ENCODE measurements at regions not wholly inside any gene's neighbourhood (a gene's known extent, or its start where the extent isn't known, plus 50 kb on each side); places are given as distances from the start of the nearest gene placed in this dataset.

- DNase-seq (ENCODE audit: low read depth): no peak
These were observed 162.9 kb upstream of the SLC25A13 start for GRCh38 chr7:96484845-96485244.

- DNase-seq (ENCODE audit: low read depth): no peak
These were observed 162.2 kb upstream of the SLC25A13 start for GRCh38 chr7:96484091-96484490.

DNA sequence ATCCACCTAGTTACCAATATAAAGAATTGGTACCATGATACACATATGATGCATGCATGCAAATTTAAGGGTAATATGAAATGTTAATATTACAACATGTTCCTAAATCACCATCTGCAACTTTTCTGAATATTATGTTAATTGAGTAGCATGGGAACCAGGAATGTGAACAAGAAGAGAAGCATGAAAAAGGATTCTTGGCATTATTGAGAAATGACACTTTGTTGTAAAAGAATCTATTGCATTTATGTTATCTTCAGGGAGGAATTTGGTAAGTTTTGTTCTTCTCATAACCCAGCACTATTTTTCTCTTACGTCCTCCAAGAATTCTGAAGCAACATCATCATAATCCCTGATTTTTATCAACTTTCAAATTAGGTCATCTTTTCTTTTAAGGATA lies 159.9 kb upstream of the SLC25A13 start:
- no peak for DNase-seq (ENCODE audit: low read depth)

GRCh38 chr7:96479015-96479645 lies 157.2 kb upstream of the SLC25A13 start:
- DNase-seq (ENCODE audit: low read depth): no peak

DNA sequence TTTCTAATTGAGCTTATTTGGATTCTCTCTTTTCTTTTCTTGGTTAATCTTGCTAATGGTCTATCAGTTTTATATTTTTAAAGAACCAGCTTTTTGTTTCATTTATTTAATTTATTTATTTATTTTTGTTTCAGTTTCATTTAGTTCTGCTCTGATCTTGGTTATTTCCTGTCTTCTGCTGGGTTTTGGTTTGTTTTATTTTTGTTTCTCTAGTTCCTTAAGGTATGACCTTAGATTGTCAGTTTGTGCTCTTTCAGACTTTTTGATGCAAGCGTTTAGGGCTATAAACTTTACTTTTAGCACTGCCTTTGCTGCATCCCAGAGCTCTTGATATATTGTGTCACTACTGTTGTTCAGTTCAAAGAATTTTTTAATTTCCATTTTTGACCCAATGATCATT lies 149.7 kb upstream of the SLC25A13 start:
- no peak for DNase-seq (ENCODE audit: low read depth)

DNA sequence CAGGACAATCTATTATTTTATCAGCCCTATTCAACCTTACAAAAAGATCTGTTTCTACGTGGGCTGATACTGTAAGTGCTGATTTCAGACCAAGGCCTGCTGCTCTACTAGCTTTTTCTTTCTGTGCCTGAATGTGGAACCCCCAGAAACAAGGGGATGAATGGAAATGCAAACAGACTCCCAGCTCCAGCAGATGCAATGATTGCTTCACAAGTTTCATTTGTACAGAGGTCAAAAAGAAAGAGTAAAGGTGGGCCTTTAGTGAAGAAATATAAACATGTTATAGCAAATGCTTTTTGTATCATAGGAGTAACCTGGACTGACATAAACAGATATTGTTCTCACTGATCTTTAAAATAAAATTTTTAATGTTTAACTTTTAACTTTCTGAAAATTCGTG lies 130.2 kb upstream of the SLC25A13 start:
- DNase-seq (ENCODE audit: low read depth): no peak

DNA sequence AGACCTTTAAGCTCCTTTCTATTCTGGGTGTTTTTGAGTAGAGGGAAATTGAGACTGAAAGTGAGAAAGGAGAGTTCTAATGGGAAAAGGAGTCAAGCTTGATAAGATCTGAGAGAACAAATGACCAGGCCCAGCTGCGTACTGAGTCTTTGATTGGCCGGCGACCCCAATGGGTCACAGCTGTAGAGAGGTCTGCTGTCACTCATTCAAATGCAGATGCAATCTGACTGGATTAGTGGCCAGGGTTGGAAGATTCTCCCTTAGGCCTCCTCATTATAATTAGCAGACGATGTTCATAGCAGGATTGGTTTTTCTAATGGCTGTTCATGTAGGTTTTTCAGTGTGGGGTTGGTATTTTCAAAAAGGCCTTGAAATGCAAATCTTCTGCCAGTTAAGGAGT lies 127.2 kb upstream of the SLC25A13 start:
- DNase-seq (ENCODE audit: low read depth): no peak

GRCh38 chr7:96447109-96447645 lies 125.3 kb upstream of the SLC25A13 start:
- DNase-seq (ENCODE audit: low read depth): no peak

DNA sequence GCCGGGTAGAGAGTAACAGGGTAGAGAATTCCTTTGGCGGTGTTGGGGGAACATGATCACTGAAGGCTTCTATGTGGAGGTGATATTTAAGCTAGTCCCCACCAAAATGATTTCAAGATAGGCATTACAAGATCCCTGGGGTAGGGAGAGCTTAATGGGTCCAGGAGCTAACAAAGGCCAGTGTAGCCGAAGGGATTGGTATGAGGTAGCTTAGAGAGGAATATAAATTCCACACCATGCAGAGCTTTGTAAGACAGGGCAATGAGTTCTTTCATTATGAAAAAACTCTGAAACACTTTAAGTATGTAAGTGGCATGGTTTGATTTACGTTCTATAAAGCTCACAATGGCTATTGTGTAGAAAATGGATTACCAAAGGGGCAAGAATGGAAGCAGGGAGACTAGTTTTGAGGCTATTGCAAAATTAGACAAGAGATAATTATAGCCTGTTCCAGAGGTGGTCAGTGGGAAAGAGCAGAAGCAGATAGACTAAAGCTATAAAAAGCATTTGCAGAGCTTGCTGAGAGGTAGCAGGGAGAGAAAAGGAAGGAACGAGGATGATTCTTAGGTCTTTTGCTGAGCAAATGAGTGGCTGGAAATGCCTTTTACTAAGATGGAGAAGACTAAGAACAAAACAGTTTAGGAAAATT lies 119.7 kb upstream of the SLC25A13 start:
- no peak for DNase-seq (ENCODE audit: low read depth)

- no peak for DNase-seq (ENCODE audit: low read depth)
These were observed 118.4 kb upstream of the SLC25A13 start for GRCh38 chr7:96440328-96440727.

DNA sequence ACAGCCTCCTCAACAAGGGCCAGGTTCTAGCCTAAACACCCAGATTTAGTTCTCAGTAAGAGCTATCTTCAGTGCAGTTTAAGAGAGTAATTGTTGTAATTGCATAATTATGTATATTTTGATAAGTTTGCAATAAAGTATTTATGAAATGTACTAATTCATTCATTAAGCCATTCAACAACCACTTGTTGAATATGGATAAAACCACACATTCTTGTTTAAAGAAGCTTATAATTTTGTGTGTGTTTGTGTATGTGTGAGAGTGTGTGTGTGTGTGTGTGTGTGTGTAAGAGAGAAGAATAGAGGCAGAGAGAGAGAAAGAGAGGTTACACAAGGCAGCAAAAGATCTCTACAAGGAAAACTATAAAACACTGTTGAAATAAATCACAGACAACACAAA lies 115.0 kb upstream of the SLC25A13 start:
- DNase-seq (ENCODE audit: low read depth): no peak

DNA sequence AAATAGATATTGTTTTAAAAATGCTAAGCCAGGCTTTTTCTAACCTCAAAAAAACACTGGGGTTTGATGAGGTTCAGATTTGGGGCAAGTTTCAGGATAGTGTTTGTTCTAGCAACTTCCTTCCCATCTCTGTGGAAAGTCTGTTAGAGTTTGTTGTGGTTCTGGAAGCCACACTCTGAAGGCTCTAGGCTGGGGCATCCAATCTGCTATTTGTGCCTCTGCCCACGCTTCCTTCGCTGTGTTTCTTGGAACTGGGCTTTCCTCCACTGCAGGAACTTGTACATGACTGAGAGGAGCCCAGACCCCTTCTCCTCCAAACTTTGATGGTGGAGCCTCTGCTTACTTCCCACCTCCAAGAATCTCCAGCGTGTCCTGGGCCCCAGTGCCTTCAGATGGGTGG lies 108.5 kb upstream of the SLC25A13 start:
- no peak for DNase-seq (ENCODE audit: low read depth)

GRCh38 chr7:96427143-96427542 lies 105.2 kb upstream of the SLC25A13 start:
- no peak for DNase-seq (ENCODE audit: low read depth)

- no peak for DNase-seq (ENCODE audit: low read depth)
These were observed 104.8 kb upstream of the SLC25A13 start for GRCh38 chr7:96426685-96427084.

DNA sequence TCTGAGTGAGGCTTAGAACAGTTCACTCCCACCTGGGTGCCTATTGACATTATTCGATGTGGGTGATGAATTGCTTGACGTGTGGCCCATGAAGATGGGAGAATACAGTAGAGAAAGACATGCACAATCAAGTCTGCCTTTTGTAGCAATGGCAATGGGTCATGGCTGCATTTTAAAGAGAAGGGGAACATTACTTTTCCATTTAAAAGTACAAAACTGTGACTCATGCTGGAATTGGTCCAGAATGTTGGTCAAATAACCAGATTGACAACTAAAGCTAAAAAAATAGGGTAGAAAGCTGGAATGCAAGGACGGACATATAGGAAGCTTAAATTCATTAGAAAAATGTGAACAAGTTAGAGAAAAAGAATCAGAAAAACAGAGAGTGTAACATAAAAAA lies 104.1 kb upstream of the SLC25A13 start:
- DNase-seq (ENCODE audit: low read depth): no peak

DNA sequence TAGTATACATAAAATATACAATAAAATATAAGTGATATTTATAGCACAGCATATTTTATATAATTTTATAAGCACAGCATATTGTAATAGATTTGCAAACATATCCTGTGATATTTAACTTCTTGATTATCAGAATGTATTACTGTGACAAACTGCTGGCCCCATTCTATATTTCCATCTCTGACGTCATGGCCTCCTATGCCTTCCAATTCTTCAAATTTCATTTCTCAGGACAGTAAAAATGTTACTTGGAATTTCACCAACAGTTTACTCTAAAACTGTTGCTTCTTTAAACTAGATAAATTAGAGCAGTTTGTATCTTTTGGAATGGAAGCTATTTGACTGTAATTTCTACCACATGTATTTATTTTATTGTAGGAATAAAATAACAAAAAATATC lies 102.5 kb upstream of the SLC25A13 start:
- no peak for DNase-seq (ENCODE audit: low read depth)

- DNase-seq (ENCODE audit: low read depth): no peak
These were observed 100.5 kb upstream of the SLC25A13 start for GRCh38 chr7:96422388-96422787.

- DNase-seq (ENCODE audit: low read depth): no peak
These were observed 96.7 kb upstream of the SLC25A13 start for GRCh38 chr7:96418581-96418980.

- DNase-seq (ENCODE audit: low read depth): no peak
These were observed 95.9 kb upstream of the SLC25A13 start for GRCh38 chr7:96417784-96418183.

DNA sequence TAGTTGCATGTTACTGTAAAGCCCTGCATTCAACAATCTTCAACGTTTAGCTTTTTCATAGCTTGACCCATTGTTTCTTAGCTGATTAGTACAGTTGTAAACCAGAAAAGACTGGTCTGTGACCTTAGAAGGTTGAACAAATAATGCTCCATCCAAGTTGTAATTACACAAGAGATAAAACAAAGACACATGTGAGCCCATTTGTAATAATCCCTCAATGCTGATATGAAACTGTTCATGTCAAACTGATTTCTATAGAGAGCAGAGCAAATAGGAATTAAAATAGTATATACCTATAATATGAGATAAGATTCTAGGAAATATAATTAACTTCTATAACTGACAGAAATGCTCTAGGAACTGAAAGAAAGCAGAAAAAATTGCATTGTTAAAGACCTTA lies 94.7 kb upstream of the SLC25A13 start:
- no peak for DNase-seq (ENCODE audit: low read depth)

DNA sequence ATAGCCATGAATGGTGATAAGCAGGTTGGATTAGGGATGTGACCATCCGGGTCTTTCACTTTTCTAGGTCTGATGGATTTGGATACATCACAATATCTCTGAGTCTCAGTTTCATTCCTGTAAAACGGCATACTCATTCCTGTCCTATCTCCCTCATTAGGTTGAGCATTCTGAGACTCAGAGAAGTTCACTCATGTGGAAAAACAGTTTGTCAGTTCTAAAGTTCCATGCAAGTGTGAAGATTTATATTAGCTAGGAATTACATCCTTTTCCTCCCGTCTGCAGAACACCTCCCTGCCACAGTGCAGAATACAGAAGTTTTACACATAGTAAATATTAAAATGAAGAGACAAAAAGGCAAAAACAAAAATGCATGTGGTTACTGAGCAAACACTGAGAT lies 94.2 kb upstream of the SLC25A13 start:
- no peak for DNase-seq (ENCODE audit: low read depth)

DNA sequence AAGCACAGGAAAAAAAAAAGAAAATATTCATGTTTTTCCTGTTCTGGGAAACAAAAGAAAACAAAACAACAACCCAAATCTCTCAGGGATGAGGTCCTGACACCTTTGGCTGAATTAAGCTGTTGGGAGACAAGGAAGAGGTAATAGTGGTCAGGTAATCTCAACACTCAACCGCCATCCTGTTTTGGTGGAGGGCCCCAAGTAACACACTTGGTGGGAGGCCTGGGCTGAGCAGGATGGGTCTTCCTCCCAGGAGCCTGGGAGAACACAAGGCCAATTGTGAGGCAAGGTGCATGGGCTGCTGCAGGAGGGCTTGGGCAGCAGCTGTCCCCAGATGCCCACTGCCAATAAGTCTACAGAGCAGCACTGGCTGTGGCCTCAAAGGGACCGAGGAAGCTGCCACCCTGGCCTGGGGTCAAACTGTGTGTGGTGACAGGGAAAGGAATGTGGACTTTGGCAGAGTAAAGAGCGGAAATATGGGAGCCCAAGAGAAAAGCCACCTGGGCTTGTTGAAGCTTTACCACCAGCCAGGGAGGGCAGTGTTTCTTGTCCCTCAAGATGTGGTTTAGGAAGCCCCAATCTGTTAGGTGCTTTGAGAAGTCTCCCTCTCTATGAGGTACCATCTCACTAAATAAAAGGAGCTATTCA lies 93.5 kb upstream of the SLC25A13 start:
- DNase-seq (ENCODE audit: low read depth): no peak

DNA sequence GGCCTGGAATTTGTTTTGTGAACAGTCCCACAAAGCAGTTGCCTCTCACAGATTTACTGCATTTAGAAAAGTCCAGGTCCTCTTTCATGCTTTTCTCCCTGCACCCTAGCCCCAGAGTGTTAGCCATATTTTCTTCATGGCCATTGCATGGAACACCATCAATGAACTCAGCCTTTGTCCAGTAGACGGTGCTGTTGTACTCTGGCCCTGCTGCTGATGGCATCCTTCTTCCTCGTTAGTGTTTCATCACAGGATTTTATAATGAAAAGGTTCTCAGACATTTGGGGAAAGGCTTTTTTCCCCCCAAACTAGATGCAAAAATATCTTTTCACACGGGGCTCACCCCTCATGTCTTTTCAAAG lies 93.0 kb upstream of the SLC25A13 start:
- no peak for DNase-seq (ENCODE audit: low read depth)

Data from fibroblast of the conjunctiva (primary cell).